CD4-positive, alpha-beta T cell (primary cell): ENCODE measurements at regions not wholly inside any gene's neighbourhood (a gene's known extent, or its start where the extent isn't known, plus 50 kb on each side); places are given as distances from the start of the nearest gene placed in this dataset.
"Not testable (repeated sequence)": the region's sequence is repeated elsewhere in the genome, so short reads cannot be mapped to it uniquely, and the experiment has no call there.

Source experiments
- ATAC-seq: fragments of 200-7000 bp; cut with Tn5 transposase; one replicate; pipeline ENCODE4 v1.10.0; 2022; ENCODE audit warnings: mild to moderate bottlenecking; ENCODE audit not compliant: poor library complexity
- CTCF ChIA-PET: fragments of 350-600 bp; sonication (Branson Sonifier 250); formaldehyde crosslinking; loops from one replicate; lab custom pipeline; 2021; ENCODE audit warnings: antibody characterized with exemption, inconsistent platforms; lab: Charles Lee
- POLR2A ChIA-PET: fragments of 350-600 bp; sonication (Branson Sonifier 250); formaldehyde crosslinking; loops from one replicate; lab custom pipeline; 2021; ENCODE audit warnings: antibody characterized with exemption, inconsistent platforms; lab: Charles Lee
- DNase-seq, 14 experiments: peaks; one replicate each; pipeline ENCODE4 v3.0.0-alpha.2; 2013 to 2020; ENCODE audit warnings: mixed read lengths in 2 of 14
- H3K27ac ChIP-seq, 2 donors: one replicate each; pipeline versions ENCODE4 v1.5.1 to v1.7.0; 2013; ENCODE audit warnings: low read length in 2 of 2, low read depth in 1 of 2, mild to moderate bottlenecking in 1 of 2
- H3K27me3 ChIP-seq, 2 experiments: 1 replicate in 1 of 2; 2 replicates in 1 of 2; pipeline versions ENCODE4 v1.6.1 to v1.7.0; 2013; ENCODE audit warnings: low read length in 2 of 2, control low read depth in 1 of 2, mild to moderate bottlenecking in 1 of 2, moderate library complexity in 1 of 2; ENCODE audit not compliant: insufficient read depth in 2 of 2, control insufficient read depth in 1 of 2
- H3K36me3 ChIP-seq: one replicate; pipeline ENCODE4 v1.6.1; 2013; ENCODE audit warnings: low read length, control low read depth; ENCODE audit not compliant: insufficient read depth
- H3K4me1 ChIP-seq: one replicate; pipeline ENCODE4 v1.6.1; 2013; ENCODE audit warnings: low read length, control low read depth; ENCODE audit not compliant: insufficient read depth
- H3K4me3 ChIP-seq: one replicate; pipeline ENCODE4 v1.5.1; 2013; ENCODE audit warnings: mild to moderate bottlenecking, low read length, moderate library complexity
- H3K9me3 ChIP-seq, 2 experiments: 1 replicate in 1 of 2; 2 replicates in 1 of 2; pipeline versions ENCODE4 v1.6.1 to v1.7.0; 2013; ENCODE audit warnings: low read length in 2 of 2, mild to moderate bottlenecking in 2 of 2, control low read depth in 1 of 2, moderate library complexity in 1 of 2; ENCODE audit not compliant: control insufficient read depth in 1 of 2, insufficient read depth in 1 of 2
- H3K27ac Mint-ChIP-seq: one replicate; pipeline ENCODE4 v1.8.0; 2020; ENCODE audit warnings: mixed read lengths
- H3K27me3 Mint-ChIP-seq: one replicate; pipeline ENCODE4 v1.8.0; 2021; ENCODE audit warnings: mixed read lengths
- H3K36me3 Mint-ChIP-seq: one replicate; pipeline ENCODE4 v1.8.0; 2021; ENCODE audit warnings: low read depth, mixed read lengths
- H3K4me1 Mint-ChIP-seq: one replicate; pipeline ENCODE4 v1.8.0; 2021; ENCODE audit warnings: low read depth, mixed read lengths
- H3K4me3 Mint-ChIP-seq: one replicate; pipeline ENCODE4 v1.8.0; 2020; ENCODE audit warnings: mild to moderate bottlenecking, mixed read lengths
- H3K9me3 Mint-ChIP-seq: one replicate; pipeline ENCODE4 v1.8.0; 2020; ENCODE audit warnings: mixed read lengths
- intact Hi-C, 2 experiments: fragments of 100-400 bp; cut with DNase I in 1 of 2; cut with micrococcal nuclease in 1 of 2; formaldehyde crosslinking; loops; one replicate each; pipeline versions ENCODE4 v1.15.1 to v1.9.0; 2023 to 2025; cut with DNase I, micrococcal nuclease
- TF ChIP-seq, protein P1 (sequence below): fragments of 200-600 bp; IDR thresholded peaks from one replicate; pipeline ENCODE4 v1.8.0; 2022; ENCODE audit warnings: antibody characterized with exemption, mild to moderate bottlenecking

DNA sequence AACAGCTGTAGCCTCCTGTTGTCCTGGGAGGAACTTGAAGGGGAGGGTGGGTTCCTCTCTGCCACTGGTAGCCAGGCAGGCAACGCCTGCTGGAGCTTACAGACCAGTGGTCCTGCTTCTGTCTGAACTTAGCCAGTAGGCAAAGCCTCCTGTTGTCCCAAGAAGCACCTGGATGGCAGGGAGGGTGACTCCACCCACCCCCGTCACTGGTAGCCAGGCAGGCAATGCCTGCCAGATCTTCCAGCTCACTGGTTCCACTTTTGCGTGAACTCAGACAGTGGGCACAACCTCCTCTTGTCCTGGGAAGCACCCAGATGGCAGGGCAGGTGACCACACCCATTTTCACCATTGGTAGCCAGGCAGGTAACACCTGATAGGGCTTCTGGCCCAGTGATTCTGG, 203.5 kb upstream of the DIPK2B start:
- POLR2A ChIA-PET, result no interaction called here
- CTCF ChIA-PET, result no interaction called here

DNA sequence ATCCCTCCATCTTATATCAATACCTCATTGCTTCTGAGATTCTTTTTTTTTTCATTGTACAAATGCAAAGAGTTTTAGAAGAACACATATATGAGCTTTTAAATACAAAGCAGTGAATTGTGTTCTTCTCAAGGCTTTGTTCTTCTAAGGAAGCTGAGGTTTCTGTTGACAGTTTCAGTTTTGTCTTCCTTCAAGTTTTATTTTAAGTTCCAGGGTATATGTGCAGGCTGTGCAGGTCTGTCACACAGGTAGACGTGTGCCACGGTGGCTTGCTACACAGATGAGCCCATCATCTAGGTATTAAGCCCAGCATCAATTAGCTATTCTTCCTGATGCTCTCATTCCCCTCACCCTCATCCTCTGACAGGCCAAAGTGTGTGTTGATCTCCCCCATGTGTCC, 201.2 kb upstream of the DIPK2B start:
- TF ChIP-seq, protein P1, sequence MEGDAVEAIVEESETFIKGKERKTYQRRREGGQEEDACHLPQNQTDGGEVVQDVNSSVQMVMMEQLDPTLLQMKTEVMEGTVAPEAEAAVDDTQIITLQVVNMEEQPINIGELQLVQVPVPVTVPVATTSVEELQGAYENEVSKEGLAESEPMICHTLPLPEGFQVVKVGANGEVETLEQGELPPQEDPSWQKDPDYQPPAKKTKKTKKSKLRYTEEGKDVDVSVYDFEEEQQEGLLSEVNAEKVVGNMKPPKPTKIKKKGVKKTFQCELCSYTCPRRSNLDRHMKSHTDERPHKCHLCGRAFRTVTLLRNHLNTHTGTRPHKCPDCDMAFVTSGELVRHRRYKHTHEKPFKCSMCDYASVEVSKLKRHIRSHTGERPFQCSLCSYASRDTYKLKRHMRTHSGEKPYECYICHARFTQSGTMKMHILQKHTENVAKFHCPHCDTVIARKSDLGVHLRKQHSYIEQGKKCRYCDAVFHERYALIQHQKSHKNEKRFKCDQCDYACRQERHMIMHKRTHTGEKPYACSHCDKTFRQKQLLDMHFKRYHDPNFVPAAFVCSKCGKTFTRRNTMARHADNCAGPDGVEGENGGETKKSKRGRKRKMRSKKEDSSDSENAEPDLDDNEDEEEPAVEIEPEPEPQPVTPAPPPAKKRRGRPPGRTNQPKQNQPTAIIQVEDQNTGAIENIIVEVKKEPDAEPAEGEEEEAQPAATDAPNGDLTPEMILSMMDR, result no peak

More for the DNA sequence above, 203.5 kb upstream of the DIPK2B start:
- intact Hi-C loops, result no loop called here
- H3K36me3 Mint-ChIP-seq, result no peaks in the 10 kb centered on the region
- TF ChIP-seq, protein P1, result no peak
- H3K4me1 ChIP-seq, result no peaks in the 10 kb centered on the region
- peaks cover 4% of the 10 kb centered on the region for H3K9me3 Mint-ChIP-seq
- ATAC-seq, result no peak
- H3K4me1 Mint-ChIP-seq, result peaks cover 6% of the 10 kb centered on the region
- no peaks in the 10 kb centered on the region for H3K27me3 ChIP-seq
- H3K4me3 ChIP-seq, result no peak overlapping the region
- no peaks in the 10 kb centered on the region for H3K36me3 ChIP-seq
- no peak overlapping the region for H3K4me3 Mint-ChIP-seq
- no peaks in the 10 kb centered on the region for H3K27me3 Mint-ChIP-seq
- H3K9me3 ChIP-seq, result no peaks in the 10 kb centered on the region
- no peak for DNase-seq
- no peak overlapping the region for H3K27ac Mint-ChIP-seq
- H3K27ac ChIP-seq, result no peak overlapping the region

DNA sequence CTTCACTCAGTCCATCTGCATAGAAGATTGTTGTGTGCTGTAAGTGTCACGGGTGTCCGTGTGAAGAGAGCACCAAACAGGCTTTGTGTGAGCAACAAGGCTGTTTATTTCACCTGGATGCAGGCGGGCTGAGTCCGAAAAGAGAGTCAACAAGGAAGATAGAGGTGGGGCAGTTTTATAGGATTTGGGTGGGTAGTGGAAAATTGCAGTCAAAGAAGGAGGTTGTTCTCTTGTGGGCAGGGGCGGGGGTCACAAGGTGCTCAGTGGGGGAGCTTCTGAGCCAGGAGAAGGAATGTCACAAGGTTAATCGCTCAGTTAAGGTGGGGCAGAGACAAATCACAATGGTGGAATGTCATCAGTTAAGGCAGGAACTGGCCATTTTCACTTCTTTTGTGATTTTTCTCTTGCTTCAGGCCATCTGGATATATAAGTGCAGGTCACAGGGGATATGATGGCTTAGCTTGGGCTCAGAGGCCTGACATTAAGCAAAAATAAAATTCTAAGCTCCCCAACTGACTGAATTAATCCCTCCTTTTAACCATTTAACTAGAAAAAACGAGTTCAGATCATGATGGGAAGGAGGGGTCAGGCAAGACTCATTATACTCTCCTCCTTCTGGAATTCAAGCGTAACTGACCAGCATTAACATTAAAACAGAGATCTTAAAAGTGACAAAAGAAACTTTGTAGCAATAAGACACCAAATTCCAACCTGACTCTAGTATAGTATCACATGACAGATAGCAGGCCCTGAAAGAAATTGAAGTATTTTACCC, 200.5 kb upstream of the DIPK2B start:
- H3K9me3 Mint-ChIP-seq, H3K4me3 ChIP-seq, H3K27ac ChIP-seq, DNase-seq, H3K9me3 ChIP-seq, H3K36me3 Mint-ChIP-seq, H3K4me1 Mint-ChIP-seq, intact Hi-C loops, H3K36me3 ChIP-seq, H3K27me3 ChIP-seq, CTCF ChIA-PET, H3K4me3 Mint-ChIP-seq, H3K27me3 Mint-ChIP-seq, POLR2A ChIA-PET, H3K4me1 ChIP-seq, ATAC-seq, H3K27ac Mint-ChIP-seq: not testable (repeated sequence)

More for the DNA sequence above, 201.2 kb upstream of the DIPK2B start:
- ATAC-seq (no peak), DNase-seq (no peak)
- H3K27ac ChIP-seq, result no peak overlapping the region
- no peak overlapping the region for H3K4me3 ChIP-seq
- H3K4me1 Mint-ChIP-seq, result peaks cover 6% of the 10 kb centered on the region
- H3K9me3 Mint-ChIP-seq, result peaks cover 4% of the 10 kb centered on the region
- intact Hi-C loops, result no loop called here
- no peaks in the 10 kb centered on the region for H3K27me3 Mint-ChIP-seq
- CTCF ChIA-PET, result no interaction called here
- no peaks in the 10 kb centered on the region for H3K27me3 ChIP-seq
- POLR2A ChIA-PET, result no interaction called here
- peaks cover 0 to 3% of the 10 kb centered on the region in 2 experiments for H3K9me3 ChIP-seq
- H3K36me3 ChIP-seq, result no peaks in the 10 kb centered on the region
- H3K36me3 Mint-ChIP-seq, result no peaks in the 10 kb centered on the region
- H3K4me3 Mint-ChIP-seq, result no peak overlapping the region
- H3K27ac Mint-ChIP-seq, result no peak overlapping the region
- no peaks in the 10 kb centered on the region for H3K4me1 ChIP-seq
